ENCODE measurements at regions not wholly inside any gene's neighbourhood (a gene's known extent, or its start where the extent isn't known, plus 50 kb on each side); places are given as distances from the start of the nearest gene placed in this dataset.
A peak's percentile ranks its signal among the peaks of the same experiment; 100 is the strongest.
"Not testable (repeated sequence)": the region's sequence is repeated elsewhere in the genome, so short reads cannot be mapped to it uniquely, and the experiment has no call there.

GRCh38 chr6:142016666-142017065 lies 116.1 kb upstream of the GJE1 start:
- not testable (repeated sequence) for H3K36me3 Mint-ChIP-seq (ENCODE audit: unreplicated experiment); H3K4me3 Mint-ChIP-seq (ENCODE audit: unreplicated experiment); H3K9me3 Mint-ChIP-seq (ENCODE audit: unreplicated experiment); H3K27ac Mint-ChIP-seq (ENCODE audit: unreplicated experiment); DNase-seq; H3K27me3 Mint-ChIP-seq (ENCODE audit: unreplicated experiment)
- H3K4me1 Mint-ChIP-seq (ENCODE audit: low read depth, unreplicated experiment) = peaks cover 16% of the 10 kb centered on the region

GRCh38 chr6:142015463-142015862 lies 117.3 kb upstream of the GJE1 start:
- peaks cover 14% of the 10 kb centered on the region for H3K4me1 Mint-ChIP-seq (ENCODE audit: low read depth, unreplicated experiment)
- DNase-seq; H3K27ac Mint-ChIP-seq (ENCODE audit: unreplicated experiment); H3K27me3 Mint-ChIP-seq (ENCODE audit: unreplicated experiment); H3K9me3 Mint-ChIP-seq (ENCODE audit: unreplicated experiment); H3K36me3 Mint-ChIP-seq (ENCODE audit: unreplicated experiment); H3K4me3 Mint-ChIP-seq (ENCODE audit: unreplicated experiment): not testable (repeated sequence)

GRCh38 chr6:142015011-142015410 lies 117.7 kb upstream of the GJE1 start:
- peaks cover 13% of the 10 kb centered on the region for H3K4me1 Mint-ChIP-seq (ENCODE audit: low read depth, unreplicated experiment)
- H3K4me3 Mint-ChIP-seq (ENCODE audit: unreplicated experiment) = no peak overlapping the region
- H3K27me3 Mint-ChIP-seq (ENCODE audit: unreplicated experiment) = no peaks in the 10 kb centered on the region

GRCh38 chr6:142014515-142014914 lies 118.2 kb upstream of the GJE1 start:
- peak overlapping the region; percentile 19 for H3K27ac Mint-ChIP-seq (ENCODE audit: unreplicated experiment)
- peaks cover 1% of the 10 kb centered on the region for H3K9me3 Mint-ChIP-seq (ENCODE audit: unreplicated experiment)
- H3K27me3 Mint-ChIP-seq (ENCODE audit: unreplicated experiment) = no peaks in the 10 kb centered on the region
- H3K4me1 Mint-ChIP-seq (ENCODE audit: low read depth, unreplicated experiment) = peaks cover 9% of the 10 kb centered on the region
- no peak for DNase-seq
- H3K36me3 Mint-ChIP-seq (ENCODE audit: unreplicated experiment) = peaks cover 4% of the 10 kb centered on the region
- TF ChIP-seq CTCF (IDR thresholded peaks at IDR 0.05; ENCODE audit: partially characterized antibody, unreplicated experiment) = no peak
- H3K4me3 Mint-ChIP-seq (ENCODE audit: unreplicated experiment) = no peak overlapping the region

More at GRCh38 chr6:142015011-142015410, 117.7 kb upstream of the GJE1 start:
- H3K9me3 Mint-ChIP-seq (ENCODE audit: unreplicated experiment) = peaks cover 1% of the 10 kb centered on the region
- no peak for TF ChIP-seq CTCF (IDR thresholded peaks at IDR 0.05; ENCODE audit: partially characterized antibody, unreplicated experiment)
- no peak for DNase-seq
- H3K36me3 Mint-ChIP-seq (ENCODE audit: unreplicated experiment) = peaks cover 4% of the 10 kb centered on the region
- peak overlapping the region; percentile 19 for H3K27ac Mint-ChIP-seq (ENCODE audit: unreplicated experiment)

GRCh38 chr6:142013875-142014495 lies 118.7 kb upstream of the GJE1 start:
- Mint-ChIP-seq H3K9me3 (ENCODE audit: unreplicated experiment) (no peaks in the 10 kb centered on the region), H3K36me3 (ENCODE audit: unreplicated experiment) (peaks cover 4% of the 10 kb centered on the region), H3K4me3 (ENCODE audit: unreplicated experiment) (no peak overlapping the region), H3K27me3 (ENCODE audit: unreplicated experiment) (no peaks in the 10 kb centered on the region), H3K4me1 (ENCODE audit: low read depth, unreplicated experiment) (peaks cover 9% of the 10 kb centered on the region), H3K27ac (ENCODE audit: unreplicated experiment) (no peak overlapping the region)
- no peak for DNase-seq
- TF ChIP-seq CTCF (IDR thresholded peaks at IDR 0.05; ENCODE audit: partially characterized antibody, unreplicated experiment) = no peak

- Mint-ChIP-seq H3K4me3 (ENCODE audit: unreplicated experiment) (no peak overlapping the region), H3K4me1 (ENCODE audit: low read depth, unreplicated experiment) (peaks cover 9% of the 10 kb centered on the region), H3K27ac (ENCODE audit: unreplicated experiment) (no peak overlapping the region), H3K9me3 (ENCODE audit: unreplicated experiment) (peaks cover 2% of the 10 kb centered on the region), H3K27me3 (ENCODE audit: unreplicated experiment) (no peaks in the 10 kb centered on the region), H3K36me3 (ENCODE audit: unreplicated experiment) (peaks cover under 1% of the 10 kb centered on the region)
- DNase-seq = no peak
- no peak for TF ChIP-seq CTCF (IDR thresholded peaks at IDR 0.05; ENCODE audit: partially characterized antibody, unreplicated experiment)
Measured at GRCh38 chr6:142013287-142013686, 119.4 kb upstream of the GJE1 start.

Data from glutamatergic neuron (in vitro differentiated cells).